C4-2B (cell line): ENCODE measurements at regions not wholly inside any gene's neighbourhood (a gene's known extent, or its start where the extent isn't known, plus 50 kb on each side); places are given as distances from the start of the nearest gene placed in this dataset.

Experiments used
- H3K27ac ChIP-seq: fragments of 450-650 bp; 2 replicates; pipeline ENCODE4 v1.5.1; 2017
- ZFX ChIP-seq: fragments of 450-650 bp; IDR thresholded peaks from 2 replicates; pipeline ENCODE4 v1.6.1; 2017
- TF ChIP-seq, protein P1 (sequence below): fragments of 450-650 bp; conservative IDR thresholded peaks from 2 replicates; pipeline ENCODE4 v1.5.1; 2017; ENCODE audit warnings: mild to moderate bottlenecking

DNA sequence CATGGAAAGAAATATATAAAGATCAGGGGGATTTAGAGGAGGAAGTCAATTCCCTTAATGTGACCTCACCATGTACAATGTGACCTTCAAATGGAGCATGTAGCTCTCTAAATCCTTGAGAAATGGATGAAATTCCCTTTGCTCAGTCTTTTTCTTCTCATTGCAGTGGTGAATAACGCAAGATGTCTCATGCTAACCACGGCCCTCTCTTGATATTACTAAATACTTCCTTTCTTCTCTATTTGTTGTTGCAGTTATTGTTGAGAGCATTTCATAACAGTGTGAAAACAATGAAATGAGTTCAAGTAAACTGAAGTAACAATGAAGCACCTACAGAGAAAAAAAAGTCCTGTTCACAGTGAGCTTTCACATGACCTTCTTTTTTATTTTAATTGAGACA, 55.6 kb downstream of the ZNF281 start:
- TF ChIP-seq, protein P1, sequence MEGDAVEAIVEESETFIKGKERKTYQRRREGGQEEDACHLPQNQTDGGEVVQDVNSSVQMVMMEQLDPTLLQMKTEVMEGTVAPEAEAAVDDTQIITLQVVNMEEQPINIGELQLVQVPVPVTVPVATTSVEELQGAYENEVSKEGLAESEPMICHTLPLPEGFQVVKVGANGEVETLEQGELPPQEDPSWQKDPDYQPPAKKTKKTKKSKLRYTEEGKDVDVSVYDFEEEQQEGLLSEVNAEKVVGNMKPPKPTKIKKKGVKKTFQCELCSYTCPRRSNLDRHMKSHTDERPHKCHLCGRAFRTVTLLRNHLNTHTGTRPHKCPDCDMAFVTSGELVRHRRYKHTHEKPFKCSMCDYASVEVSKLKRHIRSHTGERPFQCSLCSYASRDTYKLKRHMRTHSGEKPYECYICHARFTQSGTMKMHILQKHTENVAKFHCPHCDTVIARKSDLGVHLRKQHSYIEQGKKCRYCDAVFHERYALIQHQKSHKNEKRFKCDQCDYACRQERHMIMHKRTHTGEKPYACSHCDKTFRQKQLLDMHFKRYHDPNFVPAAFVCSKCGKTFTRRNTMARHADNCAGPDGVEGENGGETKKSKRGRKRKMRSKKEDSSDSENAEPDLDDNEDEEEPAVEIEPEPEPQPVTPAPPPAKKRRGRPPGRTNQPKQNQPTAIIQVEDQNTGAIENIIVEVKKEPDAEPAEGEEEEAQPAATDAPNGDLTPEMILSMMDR: no peak
- no peak for TF ChIP-seq ZFX
- H3K27ac ChIP-seq: no peak overlapping the region

GRCh38 chr1:200353232-200353631, 56.6 kb downstream of the ZNF281 start:
- TF ChIP-seq ZFX: no peak
- TF ChIP-seq, protein P1: no peak

DNA sequence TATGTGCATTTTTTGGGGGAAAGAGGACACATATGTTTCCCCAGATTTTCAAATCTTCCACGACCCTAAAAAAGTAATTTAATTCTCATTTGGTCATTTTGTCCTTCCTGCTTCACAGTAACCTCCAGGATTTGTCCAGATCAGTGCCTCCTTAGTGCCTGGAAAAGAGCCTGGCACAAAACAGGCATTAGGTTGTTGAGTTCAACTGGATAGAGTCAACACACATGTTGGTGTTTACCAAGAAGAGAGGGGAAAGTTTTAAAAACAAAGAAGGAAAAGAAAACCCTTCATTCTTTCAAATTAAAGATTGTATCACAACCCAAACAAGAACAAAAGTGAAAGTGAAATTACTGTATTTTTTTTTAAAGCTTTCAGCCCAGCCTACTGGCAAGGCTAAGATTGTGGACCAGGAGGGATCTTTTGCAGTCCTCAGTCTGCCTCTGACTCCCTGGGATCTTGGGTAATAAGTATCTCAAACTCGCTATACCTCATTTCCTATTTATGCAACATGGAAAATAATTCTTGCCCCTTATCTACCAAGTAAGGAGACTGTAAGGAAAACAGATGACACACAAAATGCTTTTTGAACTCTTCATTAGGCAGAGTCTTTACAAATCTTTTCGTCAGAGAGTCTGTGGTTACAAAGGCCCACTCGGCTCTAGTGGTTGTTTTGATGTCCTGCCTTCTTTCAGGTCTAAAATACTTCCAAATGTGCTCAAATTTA, 57.8 kb downstream of the ZNF281 start:
- no peak overlapping the region for H3K27ac ChIP-seq
- TF ChIP-seq ZFX: no peak
- TF ChIP-seq, protein P1: no peak

More at GRCh38 chr1:200353232-200353631, 56.6 kb downstream of the ZNF281 start:
- no peak overlapping the region for H3K27ac ChIP-seq

DNA sequence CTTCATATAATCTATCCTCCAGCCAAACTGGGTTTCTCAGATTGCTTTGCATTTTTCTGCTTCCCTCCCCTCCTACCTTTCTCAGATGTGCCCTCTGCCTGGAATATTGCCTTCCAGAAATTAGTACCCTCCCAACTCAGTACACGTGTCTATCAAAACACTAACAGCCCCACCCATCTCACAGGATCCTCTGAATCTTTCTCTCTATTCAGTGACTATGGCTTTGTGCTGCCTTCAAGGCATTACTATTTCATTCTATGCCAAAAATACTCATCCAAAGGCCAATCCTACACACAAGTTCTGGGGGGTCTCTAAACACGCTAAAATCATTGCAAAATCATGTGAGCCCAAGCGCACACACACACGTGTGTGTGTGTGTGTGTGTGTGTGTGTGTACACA, 58.4 kb downstream of the ZNF281 start:
- H3K27ac ChIP-seq: no peak overlapping the region
- TF ChIP-seq, protein P1: no peak
- no peak for TF ChIP-seq ZFX

GRCh38 chr1:200346700-200347099, 63.1 kb downstream of the ZNF281 start:
- H3K27ac ChIP-seq: no peak overlapping the region
- TF ChIP-seq ZFX: no peak
- TF ChIP-seq, protein P1: no peak

DNA sequence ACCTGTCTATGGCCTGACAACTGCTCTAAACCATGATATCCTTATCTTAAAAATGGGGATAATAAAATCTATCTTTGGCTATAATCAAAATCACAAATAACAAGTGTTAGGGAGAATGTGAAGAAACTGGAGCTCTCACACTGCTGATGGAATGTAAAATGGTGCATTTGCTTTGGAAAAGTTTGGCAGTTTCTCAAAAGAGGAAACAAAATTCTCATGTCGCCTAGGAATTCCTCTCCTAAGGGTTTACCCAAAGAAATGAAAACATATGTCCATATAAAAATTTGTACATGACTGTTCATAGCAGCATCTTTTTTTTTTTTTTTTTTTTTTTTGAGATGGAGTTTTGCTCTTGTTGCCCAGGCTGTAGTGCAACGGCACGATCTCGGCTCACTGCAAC, 64.3 kb downstream of the ZNF281 start:
- H3K27ac ChIP-seq: no peak overlapping the region
- TF ChIP-seq ZFX: no peak
- TF ChIP-seq, protein P1: no peak

DNA sequence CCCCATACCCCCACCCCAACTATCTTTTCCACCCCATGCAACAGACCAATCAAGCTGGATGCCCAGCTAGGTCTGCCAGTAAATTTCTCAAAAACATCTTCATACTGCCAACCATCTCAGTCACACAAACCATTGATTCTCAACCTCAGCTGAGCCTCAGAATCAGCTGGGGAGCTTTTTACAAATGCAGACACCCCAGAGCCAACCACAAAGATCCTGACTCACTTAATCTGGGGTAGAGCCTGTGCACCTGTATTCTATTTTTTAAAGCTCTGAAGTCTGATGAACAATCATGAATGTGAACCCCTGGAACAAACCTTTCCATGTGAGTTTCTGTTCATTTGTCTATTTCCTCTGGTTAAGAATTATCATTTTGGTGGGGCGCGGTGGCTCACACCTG, 66.0 kb downstream of the ZNF281 start:
- no peak for TF ChIP-seq ZFX
- TF ChIP-seq, protein P1: no peak
- no peak overlapping the region for H3K27ac ChIP-seq
